SK-N-SH (cell line): ENCODE measurements at regions not wholly inside any gene's neighbourhood (a gene's known extent, or its start where the extent isn't known, plus 50 kb on each side); places are given as distances from the start of the nearest gene placed in this dataset.

Source experiments
- CTCF ChIA-PET: fragments of 300-600, 350-600 bp; formaldehyde crosslinking; extraction: SDS; loops from one replicate; lab custom pipeline; 2021; lab: Yijun Ruan, JAX
- POLR2A ChIA-PET: fragments of 350-600 bp; sonication (Branson Sonifier 250); formaldehyde crosslinking; extraction: SDS; loops from one replicate; lab custom pipeline; 2020; ENCODE audit warnings: antibody characterized with exemption, inconsistent platforms; lab: Yijun Ruan, JAX
- DNase-seq: peaks from one replicate; pipeline ENCODE4 v3.0.0; 2012
- H2AFZ ChIP-seq: fragments of 200-600 bp; sonication (generic); 2 replicates; pipeline ENCODE4 v1.8.1; 2016; ENCODE audit warnings: antibody characterized with exemption, mild to moderate bottlenecking, low read depth
- H3F3A ChIP-seq: fragments of 200-600 bp; sonication (generic); replicated peaks from 2 replicates; pipeline ENCODE3; 2016; ENCODE audit warnings: antibody characterized with exemption, mild to moderate bottlenecking; ENCODE audit not compliant: insufficient read depth
- H3K27ac ChIP-seq, 2 experiments: fragments of 200-500 bp in 1 of 2; fragments of 200-600 bp in 1 of 2; sonication (Bioruptor generic) in 1 of 2; sonication (generic), shearing (Covaris generic) in 1 of 2; 2 replicates each; pipeline versions ENCODE4 v1.5.1 to v1.6.1; 2014 to 2016; ENCODE audit warnings: low read depth in 2 of 2, inconsistent platforms in 1 of 2, low read length in 1 of 2, mild to moderate bottlenecking in 1 of 2, mixed read lengths in 1 of 2
- H3K27me3 ChIP-seq: fragments of 200-600 bp; sonication (generic), shearing (Covaris generic); 2 replicates; pipeline ENCODE4 v1.6.1; 2016; ENCODE audit warnings: mixed run types; ENCODE audit not compliant: insufficient read depth
- H3K36me3 ChIP-seq, 2 experiments: fragments of 200-500 bp in 1 of 2; fragments of 200-600 bp in 1 of 2; sonication (Bioruptor generic) in 1 of 2; sonication (generic) in 1 of 2; replicated peaks in 1 of 2; 2 replicates each; pipeline versions ENCODE3 to v1.5.1; 2014 to 2016; ENCODE audit warnings: low read length in 1 of 2, mild to moderate bottlenecking in 1 of 2; ENCODE audit not compliant: insufficient read depth in 2 of 2, control insufficient read depth in 1 of 2
- H3K4me1 ChIP-seq, 2 experiments: fragments of 200-500 bp in 1 of 2; fragments of 200-600 bp in 1 of 2; sonication (Bioruptor generic) in 1 of 2; sonication (generic), shearing (Covaris generic) in 1 of 2; 2 replicates each; pipeline versions ENCODE4 v1.5.1 to v1.6.1; 2014 to 2016; ENCODE audit warnings: low read depth in 1 of 2, low read length in 1 of 2, mixed run types in 1 of 2; ENCODE audit not compliant: insufficient read depth in 2 of 2, control insufficient read depth in 1 of 2
- H3K4me2 ChIP-seq: fragments of 200-600 bp; sonication (generic), shearing (Covaris generic); 2 replicates; pipeline ENCODE4 v1.6.1; 2017; ENCODE audit warnings: mixed run types
- H3K4me3 ChIP-seq, 2 experiments: fragments of 200-500 bp in 1 of 2; fragments of 200-600 bp in 1 of 2; sonication (Bioruptor generic) in 1 of 2; sonication (generic), shearing (Covaris generic) in 1 of 2; 2 replicates each; pipeline versions ENCODE4 v1.5.1 to v1.8.1; 2014 to 2016; ENCODE audit warnings: low read depth in 2 of 2, inconsistent platforms in 1 of 2, low read length in 1 of 2, mild to moderate bottlenecking in 1 of 2, mixed read lengths in 1 of 2, moderate library complexity in 1 of 2
- H3K79me2 ChIP-seq: fragments of 200-600 bp; sonication (generic); 2 replicates; pipeline ENCODE4 v1.8.1; 2017; ENCODE audit warnings: mild to moderate bottlenecking; ENCODE audit not compliant: insufficient read depth
- H3K9ac ChIP-seq: fragments of 200-600 bp; sonication (generic); 2 replicates; pipeline ENCODE4 v1.6.1; 2017; ENCODE audit warnings: mixed run types
- H3K9me2 ChIP-seq: fragments of 200-600 bp; sonication (generic); 2 replicates; pipeline ENCODE4 v1.6.1; 2017; ENCODE audit warnings: mixed run types
- H3K9me3 ChIP-seq: fragments of 200-600 bp; sonication (generic); 2 replicates; pipeline ENCODE4 v1.6.1; 2017; ENCODE audit warnings: mixed run types, mild to moderate bottlenecking, moderate library complexity
- H4K20me1 ChIP-seq: fragments of 200-600 bp; sonication (generic); 2 replicates; pipeline ENCODE4 v1.6.1; 2017; ENCODE audit warnings: mild to moderate bottlenecking, mixed run types; ENCODE audit not compliant: insufficient read depth
- CHD2 ChIP-seq: fragments of 150-350 bp; IDR thresholded peaks from 2 replicates; pipeline ENCODE4 v1.6.1; 2018; ENCODE audit warnings: low read length; ENCODE audit not compliant: partially characterized antibody
- CTCF ChIP-seq: fragments of 200-600 bp; sonication (generic); IDR thresholded peaks from 2 replicates; pipeline ENCODE4 v1.6.1; 2017; ENCODE audit warnings: antibody characterized with exemption, mild to moderate bottlenecking, moderate library complexity
- EP300 ChIP-seq, 2 experiments: IDR thresholded peaks; 2 replicates each; pipeline versions ENCODE4 v1.4.0 to v1.6.1; 2012; ENCODE audit warnings: borderline replicate concordance in 1 of 2, low read depth in 1 of 2, low read length in 1 of 2
- EZH2phosphoT487 ChIP-seq: fragments of 200-600 bp; sonication (generic); IDR thresholded peaks from 2 replicates; pipeline ENCODE4 v1.6.1; 2017; ENCODE audit warnings: low read depth, mixed run types, mild to moderate bottlenecking, antibody characterized with exemption, moderate library complexity, borderline replicate concordance
- FOSL2 ChIP-seq: IDR thresholded peaks from 2 replicates; pipeline ENCODE4 v1.4.0; 2012; ENCODE audit warnings: low read depth, mild to moderate bottlenecking, moderate library complexity, borderline replicate concordance
- FOXM1 ChIP-seq: IDR thresholded peaks from 2 replicates; pipeline ENCODE4 v1.4.0; 2012; ENCODE audit warnings: low read depth, mild to moderate bottlenecking
- MAX ChIP-seq: IDR thresholded peaks from 2 replicates; pipeline ENCODE4 v1.4.0; 2012; ENCODE audit warnings: low read depth
- MEF2A ChIP-seq: IDR thresholded peaks from 2 replicates; pipeline ENCODE4 v1.4.0; 2012; ENCODE audit warnings: low read depth, borderline replicate concordance
- MXI1 ChIP-seq: IDR thresholded peaks from 2 replicates; pipeline ENCODE4 v1.6.1; 2012; ENCODE audit warnings: mild to moderate bottlenecking, low read depth, low read length, improper control_type of control experiment
- NFIC ChIP-seq: IDR thresholded peaks from 2 replicates; pipeline ENCODE4 v1.4.0; 2012; ENCODE audit warnings: borderline replicate concordance
- NRF1 ChIP-seq: IDR thresholded peaks from 2 replicates; pipeline ENCODE4 v1.6.1; 2012; ENCODE audit warnings: low read depth, mild to moderate bottlenecking, low read length
- PBX3 ChIP-seq: IDR thresholded peaks from 2 replicates; pipeline ENCODE4; 2012
- RAD21 ChIP-seq: IDR thresholded peaks from 2 replicates; pipeline ENCODE4 v1.6.1; 2012; ENCODE audit warnings: mild to moderate bottlenecking, low read length
- RCOR1 ChIP-seq: fragments of 150-350 bp; IDR thresholded peaks from 2 replicates; pipeline ENCODE4 v1.6.1; 2017; ENCODE audit warnings: antibody characterized with exemption, low read length
- REST ChIP-seq: IDR thresholded peaks from 2 replicates; pipeline ENCODE4 v1.6.1; 2012; ENCODE audit warnings: mild to moderate bottlenecking, low read depth, low read length, moderate library complexity
- RFX5 ChIP-seq: IDR thresholded peaks from 2 replicates; pipeline ENCODE4 v1.6.1; 2012; ENCODE audit warnings: mild to moderate bottlenecking, improper control_type of control experiment, low read length
- RXRA ChIP-seq: IDR thresholded peaks from 2 replicates; pipeline ENCODE4 v1.4.0; 2012; ENCODE audit warnings: low read depth, mild to moderate bottlenecking, borderline replicate concordance
- SIN3A ChIP-seq: IDR thresholded peaks from 2 replicates; pipeline ENCODE4 v1.6.1; 2012; ENCODE audit warnings: low read depth, mild to moderate bottlenecking, low read length, moderate library complexity, borderline replicate concordance
- SMC3 ChIP-seq: IDR thresholded peaks from 2 replicates; pipeline ENCODE4 v1.6.1; 2012; ENCODE audit warnings: low read depth, low read length, improper control_type of control experiment
- TAF1 ChIP-seq: IDR thresholded peaks from 2 replicates; pipeline ENCODE4 v1.6.1; 2012; ENCODE audit warnings: low read depth, mild to moderate bottlenecking, low read length, moderate library complexity, borderline replicate concordance
- ZBTB33 ChIP-seq: IDR thresholded peaks from 2 replicates; pipeline ENCODE4 v1.4.0; 2012; ENCODE audit warnings: low read depth, borderline replicate concordance
- WGBS: methylation state at CpG from one replicate; pipeline ENCODE4 v1.1.6; 2017; ENCODE audit warnings: low lambda C conversion rate; 5-methylcytosine and 5-hydroxymethylcytosine counted together

- no peak for TF ChIP-seq REST
- TF ChIP-seq RFX5 = no peak
- no peak for TF ChIP-seq NFIC
- no peak for TF ChIP-seq FOXM1
- TF ChIP-seq ZBTB33 = no peak
- no peak for TF ChIP-seq MXI1
- peak; percentile 73 for TF ChIP-seq RAD21
- TF ChIP-seq RXRA = no peak
These were observed 545.8 kb upstream of the ARRDC3 start (continued) for GRCh38 chr5:91928754-91929521.

- CTCF ChIA-PET = interaction anchor here (0.6 to 1.0 kb wide), 2 partner anchors 9 to 26 kb away, joined by 4 read pairs; no protein-coding TSS in a partner anchor
- WGBS = 98% methylated on average over 2 of the region's 2 CpGs
- no peaks in the 10 kb centered on the region for H3K9me2 ChIP-seq
These were observed 544.3 kb upstream of the ARRDC3 start for GRCh38 chr5:91927439-91927838.

More at GRCh38 chr5:91927439-91927838, 544.3 kb upstream of the ARRDC3 start:
- no peak for DNase-seq
- H3K27ac ChIP-seq = no peak overlapping the region
- H3K4me3 ChIP-seq = no peak overlapping the region
- TF ChIP-seq NFIC (no peak), MAX (no peak), RCOR1 (no peak), MEF2A (no peak), CTCF (no peak), PBX3 (no peak), FOXM1 (no peak), TAF1 (no peak), SIN3A (no peak), EP300 (IDR thresholded peaks at IDR 0.05; ENCODE audit: borderline replicate concordance in 1 of 2, low read depth in 1 of 2, low read length in 1 of 2) (no peak), RXRA (no peak), SMC3 (no peak), EZH2phosphoT487 (no peak), FOSL2 (no peak), NRF1 (no peak), RFX5 (no peak), CHD2 (no peak)
- POLR2A ChIA-PET = no interaction called here
- no peaks in the 10 kb centered on the region for H3K36me3 ChIP-seq
- H3K4me1 ChIP-seq = peaks cover 0 to 9% of the 10 kb centered on the region in 2 experiments; a peak in 2 of 4 replicates
- no peaks in the 10 kb centered on the region for H4K20me1 ChIP-seq
- H3F3A ChIP-seq = peaks cover 13% of the 10 kb centered on the region
- no peaks in the 10 kb centered on the region for H3K79me2 ChIP-seq
- no peak overlapping the region for H3K9ac ChIP-seq
- H3K27me3 ChIP-seq = no peaks in the 10 kb centered on the region
- H3K9me3 ChIP-seq = no peaks in the 10 kb centered on the region
- H3K4me2 ChIP-seq = no peak overlapping the region
- no peak overlapping the region for H2AFZ ChIP-seq
